ENCODE measurements at regions not wholly inside any gene's neighbourhood (a gene's known extent, or its start where the extent isn't known, plus 50 kb on each side); places are given as distances from the start of the nearest gene placed in this dataset.

- TF ChIP-seq KLF8 (tag by site-specific recombination; IDR thresholded peaks at IDR 0.05) (no peak), SCRT2 (tag by site-specific recombination; IDR thresholded peaks at IDR 0.05) (no peak), ZNF211 (tag by site-specific recombination; IDR thresholded peaks at IDR 0.05; ENCODE audit: low read depth) (no peak), ZNF549 (tag by site-specific recombination; IDR thresholded peaks at IDR 0.05) (no peak), ZNF239 (tag by site-specific recombination; IDR thresholded peaks at IDR 0.05) (no peak), ZNF184 (tag by site-specific recombination; IDR thresholded peaks at IDR 0.05) (no peak), ZNF585B (tag by site-specific recombination; IDR thresholded peaks at IDR 0.05) (no peak), ZNF518A (tag by site-specific recombination; conservative IDR thresholded peaks at IDR 0.05; ENCODE audit: low read depth) (no peak)
Observed at GRCh38 chr12:28938056-28938455, 211.0 kb upstream of the FAR2 start (continued).

GRCh38 chr12:28938581-28939235 lies 210.4 kb upstream of the FAR2 start:
- Histone ChIP-seq H3K27ac (ENCODE audit: extremely low read depth, low read depth, low read length) (peak overlapping the region; percentile 31; the same call in 1 of the 2 replicates), H3K36me3 (ENCODE audit: control insufficient read depth in 2 of 2, insufficient read depth in 1 of 2, low read length in 2 of 2) (no peaks in the 10 kb centered on the region), H3K4me3 (ENCODE audit: low read depth, low read length) (no peak overlapping the region), H3K9me3 (ENCODE audit: control insufficient read depth, insufficient read depth, low read depth, low read length) (no peaks in the 10 kb centered on the region), H3K4me1 (ENCODE audit: control insufficient read depth, insufficient read depth, low read length) (peaks cover 19% of the 10 kb centered on the region)
- ChIA-PET CTCF (no interaction called here), POLR2A (no interaction called here)
- TF ChIP-seq ZNF580 (tag by site-specific recombination; IDR thresholded peaks at IDR 0.05) (no peak), SCRT2 (tag by site-specific recombination; IDR thresholded peaks at IDR 0.05) (0 out of 2 replicates have a peak, but pooled peaks have one; percentile 24)

GRCh38 chr12:28939427-28939826 lies 209.7 kb upstream of the FAR2 start:
- Histone ChIP-seq H3K4me1 (ENCODE audit: control insufficient read depth, insufficient read depth, low read length) (peaks cover 19% of the 10 kb centered on the region), H3K27ac (ENCODE audit: extremely low read depth, low read depth, low read length) (no peak overlapping the region; the same call in 1 of the 2 replicates), H3K4me3 (ENCODE audit: low read depth, low read length) (no peak overlapping the region), H3K9me3 (ENCODE audit: control insufficient read depth, insufficient read depth, low read depth, low read length) (no peaks in the 10 kb centered on the region), H3K36me3 (ENCODE audit: control insufficient read depth in 2 of 2, insufficient read depth in 1 of 2, low read length in 2 of 2) (no peaks in the 10 kb centered on the region)
- ChIA-PET CTCF (no interaction called here), POLR2A (no interaction called here)
- TF ChIP-seq KLF8 (tag by site-specific recombination; IDR thresholded peaks at IDR 0.05) (no peak), PRDM1 (tag by site-specific recombination; IDR thresholded peaks at IDR 0.05) (peak; percentile 72)

- ChIA-PET CTCF (interaction anchor here (0.7 kb wide), 1 partner anchor 738 kb away, joined by 4 read pairs; no protein-coding TSS in a partner anchor), POLR2A (no interaction called here)
- no peak overlapping the region for H3K4me3 ChIP-seq (ENCODE audit: low read depth, low read length)
- H3K36me3 ChIP-seq (ENCODE audit: control insufficient read depth in 2 of 2, insufficient read depth in 1 of 2, low read length in 2 of 2): no peaks in the 10 kb centered on the region
- no peak overlapping the region for H3K27ac ChIP-seq (ENCODE audit: extremely low read depth, low read depth, low read length)
- H3K9me3 ChIP-seq (ENCODE audit: control insufficient read depth, insufficient read depth, low read depth, low read length): no peaks in the 10 kb centered on the region
- peaks cover 19% of the 10 kb centered on the region for H3K4me1 ChIP-seq (ENCODE audit: control insufficient read depth, insufficient read depth, low read length)
- TF ChIP-seq ZNF311 (tag by site-specific recombination; IDR thresholded peaks at IDR 0.05; ENCODE audit: borderline replicate concordance): no peak
- no peak for TF ChIP-seq SP7 (tag by site-specific recombination; IDR thresholded peaks at IDR 0.05)
- TF ChIP-seq ZNF48 (tag by site-specific recombination; IDR thresholded peaks at IDR 0.05): no peak
- no peak for TF ChIP-seq KLF16 (tag by site-specific recombination; IDR thresholded peaks at IDR 0.05)
- TF ChIP-seq ZNF792 (tag by site-specific recombination; IDR thresholded peaks at IDR 0.05): no peak
- no peak for TF ChIP-seq ZBTB20 (tag by site-specific recombination; IDR thresholded peaks at IDR 0.05)
- no peak for TF ChIP-seq KLF1 (tag by site-specific recombination; IDR thresholded peaks at IDR 0.05)
- no peak for TF ChIP-seq ZNF214 (tag by site-specific recombination; IDR thresholded peaks at IDR 0.05; ENCODE audit: borderline replicate concordance)
- no peak for TF ChIP-seq IKZF3 (tag by site-specific recombination; IDR thresholded peaks at IDR 0.05)
- TF ChIP-seq ZNF707 (tag by site-specific recombination; IDR thresholded peaks at IDR 0.05): no peak
- TF ChIP-seq ZFHX2 (tag by site-specific recombination; conservative IDR thresholded peaks at IDR 0.05): no peak
- TF ChIP-seq ZNF600 (tag by site-specific recombination; IDR thresholded peaks at IDR 0.05): no peak
- TF ChIP-seq ZNF366 (tag by site-specific recombination; conservative IDR thresholded peaks at IDR 0.05): no peak
- TF ChIP-seq ZNF624 (tag by site-specific recombination; IDR thresholded peaks at IDR 0.05): no peak
- no peak for TF ChIP-seq SP3 (tag by site-specific recombination; IDR thresholded peaks at IDR 0.05)
- TF ChIP-seq ZNF704 (tag by site-specific recombination; IDR thresholded peaks at IDR 0.05): no peak
Observed at GRCh38 chr12:28941248-28941647, 207.8 kb upstream of the FAR2 start.

Measured in HEK293 (cell line).